ENCODE measurements at regions not wholly inside any gene's neighbourhood (a gene's known extent, or its start where the extent isn't known, plus 50 kb on each side); places are given as distances from the start of the nearest gene placed in this dataset.

GRCh38 chr6:120230008-120230407 lies 880.4 kb upstream of the MAN1A1 start:
- no peak for DNase-seq (ENCODE audit: low read depth)

GRCh38 chr6:120228297-120228696 lies 878.7 kb upstream of the MAN1A1 start:
- DNase-seq (ENCODE audit: low read depth): no peak

- no peak for DNase-seq (ENCODE audit: low read depth)
Observed at GRCh38 chr6:120219339-120219738, 869.8 kb upstream of the MAN1A1 start.

- no peak for DNase-seq (ENCODE audit: low read depth)
Observed at GRCh38 chr6:120214088-120214499, 864.5 kb upstream of the MAN1A1 start.

GRCh38 chr6:120211955-120212792 lies 862.6 kb upstream of the MAN1A1 start:
- no peak for DNase-seq (ENCODE audit: low read depth)

GRCh38 chr6:120202878-120203277 lies 853.3 kb upstream of the MAN1A1 start:
- no peak for DNase-seq (ENCODE audit: low read depth)

GRCh38 chr6:120200853-120201252 lies 851.3 kb upstream of the MAN1A1 start:
- no peak for DNase-seq (ENCODE audit: low read depth)

- DNase-seq (ENCODE audit: low read depth): no peak
Observed at GRCh38 chr6:120198033-120198432, 848.5 kb upstream of the MAN1A1 start.

- DNase-seq (ENCODE audit: low read depth): no peak
Observed at GRCh38 chr6:120186080-120186479, 836.5 kb upstream of the MAN1A1 start.

GRCh38 chr6:120173250-120173649 lies 823.7 kb upstream of the MAN1A1 start:
- no peak for DNase-seq (ENCODE audit: low read depth)

- DNase-seq (ENCODE audit: low read depth): no peak
Observed at GRCh38 chr6:120164531-120164930, 815.0 kb upstream of the MAN1A1 start.

- no peak for DNase-seq (ENCODE audit: low read depth)
Observed at GRCh38 chr6:120157873-120158272, 808.3 kb upstream of the MAN1A1 start.

GRCh38 chr6:120147071-120147871 lies 797.7 kb upstream of the MAN1A1 start:
- DNase-seq (ENCODE audit: low read depth): no peak

GRCh38 chr6:120141601-120142000 lies 792.0 kb upstream of the MAN1A1 start:
- DNase-seq (ENCODE audit: low read depth): no peak

GRCh38 chr6:120137492-120137891 lies 787.9 kb upstream of the MAN1A1 start:
- no peak for DNase-seq (ENCODE audit: low read depth)

GRCh38 chr6:120129228-120129627 lies 779.7 kb upstream of the MAN1A1 start:
- DNase-seq (ENCODE audit: low read depth): no peak

- DNase-seq (ENCODE audit: low read depth): no peak
Observed at GRCh38 chr6:120122401-120122800, 772.8 kb upstream of the MAN1A1 start.

- no peak for DNase-seq (ENCODE audit: low read depth)
Observed at GRCh38 chr6:120116343-120116742, 766.8 kb upstream of the MAN1A1 start.

GRCh38 chr6:120112980-120113379 lies 763.4 kb upstream of the MAN1A1 start:
- DNase-seq (ENCODE audit: low read depth): no peak

- DNase-seq (ENCODE audit: low read depth): no peak
Observed at GRCh38 chr6:120111001-120111400, 761.4 kb upstream of the MAN1A1 start.

- DNase-seq (ENCODE audit: low read depth): no peak
Observed at GRCh38 chr6:120108061-120108795, 758.7 kb upstream of the MAN1A1 start.

- DNase-seq (ENCODE audit: low read depth): no peak
Observed at GRCh38 chr6:120103618-120104017, 754.1 kb upstream of the MAN1A1 start.

All from stimulated activated CD8-positive, alpha-beta memory T cell treated with anti-CD3 and anti-CD28 coated beads, Interleukin-7, amount 100 ng/mL, for 24 hours (primary cell).